ENCODE measurements at regions not wholly inside any gene's neighbourhood (a gene's known extent, or its start where the extent isn't known, plus 50 kb on each side); places are given as distances from the start of the nearest gene placed in this dataset.

- no peak for DNase-seq
Measured at GRCh38 chr6:33967966-33968724, 164.3 kb upstream of the MLN start.

DNA sequence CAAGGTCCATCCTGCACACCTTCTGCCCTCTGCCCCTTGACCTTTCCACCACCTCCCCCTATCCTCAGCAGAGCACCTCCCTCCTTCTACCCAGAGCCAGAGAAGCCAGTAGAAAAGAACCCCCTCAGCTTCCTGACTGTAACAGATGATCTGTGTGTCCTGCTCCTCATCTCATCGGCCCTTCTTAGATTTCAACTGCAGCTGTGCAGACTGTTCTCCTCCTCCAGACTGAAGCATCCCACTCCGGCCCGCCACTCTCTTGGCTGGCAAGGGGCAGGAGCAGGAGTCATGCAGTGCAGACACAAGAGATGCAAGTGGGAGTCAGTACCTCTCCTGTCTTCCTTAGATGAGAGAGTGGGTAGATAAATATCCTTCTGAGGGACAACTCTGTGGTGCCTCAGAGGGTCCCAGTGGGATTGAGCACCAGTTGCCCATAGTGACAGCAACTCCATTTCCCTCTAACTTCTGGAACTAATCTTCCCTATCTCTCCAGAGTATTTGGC lies 163.5 kb upstream of the MLN start:
- DNase-seq = no peak

- no peak for DNase-seq
Measured at GRCh38 chr6:33966536-33966935, 162.7 kb upstream of the MLN start.

DNA sequence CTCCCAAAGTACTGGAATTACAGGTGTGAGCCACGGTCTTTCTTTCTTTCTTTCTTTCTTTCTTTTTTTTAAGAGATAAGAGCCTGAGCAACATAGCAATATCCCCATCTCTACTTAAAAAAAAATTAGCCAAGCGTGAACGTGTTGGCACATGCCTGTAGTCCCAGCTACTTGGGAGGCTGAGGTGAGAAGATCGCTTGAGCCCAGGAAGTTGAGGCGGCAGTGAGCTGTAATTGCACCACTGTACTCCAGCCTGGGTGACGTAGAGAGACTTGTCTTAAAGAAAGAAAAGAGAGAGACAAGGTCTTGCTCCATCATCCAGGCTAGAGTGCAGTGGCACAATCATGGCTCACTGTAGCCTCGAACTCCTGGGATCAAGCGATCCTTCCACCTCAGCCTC lies 162.0 kb upstream of the MLN start:
- DNase-seq = no peak

DNA sequence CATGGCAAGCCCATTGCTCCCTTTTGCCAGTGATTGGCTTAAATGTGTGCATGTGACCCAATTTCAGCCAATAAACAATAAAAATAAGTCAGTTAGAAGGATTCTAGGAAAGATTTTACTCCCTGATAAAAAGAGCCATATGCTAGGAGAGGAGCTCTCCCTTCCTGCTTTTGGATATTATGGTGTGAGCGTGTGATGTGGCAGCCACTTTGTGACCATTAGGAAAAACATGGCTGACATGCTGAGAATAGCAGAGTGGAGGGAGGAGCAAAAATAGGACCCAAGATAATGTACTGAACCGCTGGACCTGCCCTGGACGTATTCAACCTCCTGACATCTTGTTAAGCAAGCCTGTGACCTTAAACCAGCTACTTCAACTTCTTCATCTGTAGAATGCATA lies 160.6 kb upstream of the MLN start:
- DNase-seq = no peak

GRCh38 chr6:33963136-33963750 lies 159.4 kb upstream of the MLN start:
- no peak for DNase-seq

DNA sequence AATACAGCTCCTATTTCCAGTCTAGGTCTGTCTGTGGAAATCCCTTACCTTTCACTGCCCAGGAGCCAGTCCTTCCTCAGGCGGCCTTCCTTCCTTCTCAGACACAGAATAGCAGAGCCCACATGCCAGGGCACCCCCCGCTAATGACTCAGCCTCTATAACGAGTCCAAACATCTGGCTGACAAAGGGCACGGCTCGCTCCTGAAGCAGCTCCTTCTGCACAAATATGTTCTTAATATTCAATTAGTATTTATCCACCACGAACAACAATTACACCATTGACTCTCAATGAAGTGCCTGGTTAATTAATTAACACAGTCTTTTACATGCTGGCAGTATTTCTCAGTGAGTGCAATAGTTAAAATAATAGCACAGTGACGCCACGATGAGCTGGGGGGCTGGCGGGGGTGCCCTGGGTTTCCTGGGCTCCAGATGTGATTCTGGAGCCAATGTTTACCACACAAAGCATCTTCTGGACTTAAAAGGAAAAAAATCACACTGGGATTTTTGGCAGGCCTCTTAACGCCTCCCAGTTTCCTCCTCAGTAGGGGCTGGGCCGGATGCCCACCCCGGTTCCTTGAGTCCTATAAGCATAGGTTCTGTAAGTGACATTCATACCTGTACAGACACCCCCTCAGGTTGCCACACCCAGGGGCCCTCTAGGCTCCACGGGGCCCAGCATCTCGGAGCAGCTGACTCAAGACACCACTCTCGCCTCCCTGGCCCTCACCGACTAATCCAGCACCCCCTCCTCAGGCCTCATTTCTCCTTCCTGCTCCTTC lies 158.6 kb upstream of the MLN start:
- DNase-seq = no peak

- no peak for DNase-seq
Measured at GRCh38 chr6:33961691-33962090, 157.9 kb upstream of the MLN start.

- no peak for DNase-seq
Measured at GRCh38 chr6:33960345-33961313, 156.8 kb upstream of the MLN start.

DNA sequence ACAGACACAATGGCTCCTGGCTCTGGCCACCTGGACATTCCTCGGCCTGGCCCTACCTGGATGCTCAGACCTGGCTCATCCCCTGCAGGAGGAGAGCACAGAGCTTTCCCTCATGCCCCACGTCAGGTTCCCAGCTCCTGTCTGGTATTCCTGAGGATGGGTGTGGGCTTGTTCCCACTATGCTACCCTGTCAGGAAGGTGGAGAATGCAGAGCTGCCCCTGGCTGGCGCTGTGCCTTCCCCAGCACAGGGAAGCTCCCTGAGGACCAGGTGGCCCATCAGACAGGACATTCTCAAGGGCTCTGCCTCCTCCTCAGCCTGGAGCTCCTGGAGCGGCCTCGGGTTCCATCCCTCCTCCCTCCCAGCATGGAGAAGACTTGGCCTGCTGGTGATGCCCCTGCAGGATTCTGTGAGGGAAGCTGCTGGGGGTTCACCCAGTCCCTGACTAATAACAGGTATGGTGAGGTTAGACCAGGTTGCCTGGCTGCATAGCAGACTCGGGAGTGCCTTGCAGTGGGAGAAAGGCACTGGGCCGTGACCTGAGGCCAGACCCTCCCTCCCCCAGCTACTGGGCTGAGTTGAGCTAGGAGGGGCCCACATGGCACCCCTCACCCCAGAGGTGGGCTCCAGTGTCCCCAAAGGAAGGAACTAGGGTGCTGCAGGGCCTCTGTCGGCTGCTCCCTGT lies 156.0 kb upstream of the MLN start:
- no peak for DNase-seq

- no peak for DNase-seq
Measured at GRCh38 chr6:33959329-33959651, 155.5 kb upstream of the MLN start.

GRCh38 chr6:33958526-33959328 lies 154.9 kb upstream of the MLN start:
- DNase-seq = no peak

DNA sequence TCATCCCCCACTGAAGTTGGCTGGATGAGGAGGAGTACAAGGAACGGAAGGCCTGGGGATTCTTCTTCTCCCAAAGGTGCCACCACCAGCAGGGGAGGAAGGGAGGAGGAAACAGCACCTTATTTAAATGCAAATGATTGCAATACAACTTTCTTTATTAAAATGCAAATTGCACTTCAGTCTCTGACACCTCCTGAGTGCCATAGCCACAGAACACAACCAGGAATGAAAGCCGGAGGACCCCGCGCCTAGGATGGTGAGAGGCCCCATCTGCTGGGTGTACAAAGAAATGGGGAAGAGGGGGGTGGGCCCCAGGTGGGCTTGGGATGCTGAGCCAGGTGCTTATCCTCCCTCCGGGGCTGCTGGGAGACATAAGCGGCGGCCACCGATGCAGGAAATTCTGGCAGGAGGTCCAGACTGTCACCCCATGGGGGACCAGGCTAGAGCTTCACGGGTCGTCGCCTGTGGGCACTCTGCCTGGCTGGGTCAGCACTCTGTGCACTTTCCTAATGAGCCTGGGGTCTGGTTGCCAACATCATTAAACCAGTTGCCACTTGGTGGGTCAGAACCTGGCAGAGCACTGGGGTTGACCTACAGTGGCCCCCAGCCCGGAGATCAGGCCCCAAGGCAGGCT lies 154.2 kb upstream of the MLN start:
- DNase-seq = no peak

- no peak for DNase-seq
Measured at GRCh38 chr6:33957131-33957891, 153.5 kb upstream of the MLN start.

GRCh38 chr6:33956206-33956605 lies 152.4 kb upstream of the MLN start:
- no peak for DNase-seq

GRCh38 chr6:33955566-33955965 lies 151.8 kb upstream of the MLN start:
- DNase-seq = no peak

DNA sequence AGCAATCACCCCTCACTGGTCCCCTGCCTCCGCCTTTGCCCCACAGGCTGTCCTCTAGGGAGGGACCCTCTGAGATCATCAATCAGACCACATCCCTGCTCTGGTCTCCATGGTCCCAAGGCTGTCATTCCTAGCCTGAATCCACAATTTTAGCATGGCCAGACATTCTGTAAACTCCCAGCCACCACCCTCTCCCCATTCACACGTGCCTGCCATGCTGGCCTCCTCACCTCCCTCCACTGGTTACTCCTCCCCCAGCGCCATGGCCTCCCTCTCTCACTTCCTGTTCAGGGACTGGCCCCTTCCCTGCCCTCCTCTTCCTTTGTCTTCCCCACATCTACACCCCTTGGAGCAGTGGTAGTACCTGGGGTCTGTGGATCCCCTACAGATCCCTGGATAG lies 150.7 kb upstream of the MLN start:
- no peak for DNase-seq

- DNase-seq = no peak
Measured at GRCh38 chr6:33953171-33953570, 149.4 kb upstream of the MLN start.

DNA sequence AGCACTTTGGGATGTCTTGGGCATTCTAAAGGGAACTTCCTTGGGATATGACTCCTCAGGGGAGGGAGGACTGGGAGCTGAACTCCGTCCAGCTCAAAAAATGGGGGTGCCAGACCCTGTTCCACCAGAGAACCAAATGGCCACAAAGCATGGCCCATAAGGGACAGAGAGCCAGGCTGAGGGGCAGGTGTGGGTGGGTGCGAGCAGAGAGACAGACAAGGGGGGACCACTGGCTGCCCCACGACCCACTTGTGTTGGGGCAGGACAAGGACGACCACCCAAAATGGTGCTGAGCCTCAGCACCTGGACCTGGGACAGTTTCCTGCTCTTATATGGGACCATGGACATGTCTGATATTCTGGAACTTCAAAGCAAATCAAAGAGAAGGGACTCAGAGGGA lies 148.2 kb upstream of the MLN start:
- no peak for DNase-seq
